ENCODE measurements at regions not wholly inside any gene's neighbourhood (a gene's known extent, or its start where the extent isn't known, plus 50 kb on each side); places are given as distances from the start of the nearest gene placed in this dataset.

DNA sequence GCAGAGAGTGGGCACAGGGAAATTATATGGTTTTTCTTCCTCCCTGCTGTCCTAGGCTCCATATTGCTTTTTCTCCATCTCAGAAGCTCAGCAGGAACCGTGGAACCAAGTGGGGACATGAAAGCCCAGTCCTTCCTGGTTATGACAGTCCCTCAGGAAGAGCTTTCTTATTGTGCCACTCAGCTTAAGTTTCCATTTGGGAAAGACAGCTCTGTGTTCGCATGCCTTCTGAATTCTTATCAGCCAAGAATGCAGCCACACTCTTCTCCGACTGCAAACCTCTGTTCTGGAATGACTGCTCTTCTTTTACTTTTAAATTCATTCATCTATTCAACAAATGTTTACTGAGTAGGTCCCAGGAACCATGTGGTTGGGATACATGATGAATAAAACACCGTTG, 58.0 kb upstream of the PPARGC1A start:
- TF ChIP-seq, protein P1, sequence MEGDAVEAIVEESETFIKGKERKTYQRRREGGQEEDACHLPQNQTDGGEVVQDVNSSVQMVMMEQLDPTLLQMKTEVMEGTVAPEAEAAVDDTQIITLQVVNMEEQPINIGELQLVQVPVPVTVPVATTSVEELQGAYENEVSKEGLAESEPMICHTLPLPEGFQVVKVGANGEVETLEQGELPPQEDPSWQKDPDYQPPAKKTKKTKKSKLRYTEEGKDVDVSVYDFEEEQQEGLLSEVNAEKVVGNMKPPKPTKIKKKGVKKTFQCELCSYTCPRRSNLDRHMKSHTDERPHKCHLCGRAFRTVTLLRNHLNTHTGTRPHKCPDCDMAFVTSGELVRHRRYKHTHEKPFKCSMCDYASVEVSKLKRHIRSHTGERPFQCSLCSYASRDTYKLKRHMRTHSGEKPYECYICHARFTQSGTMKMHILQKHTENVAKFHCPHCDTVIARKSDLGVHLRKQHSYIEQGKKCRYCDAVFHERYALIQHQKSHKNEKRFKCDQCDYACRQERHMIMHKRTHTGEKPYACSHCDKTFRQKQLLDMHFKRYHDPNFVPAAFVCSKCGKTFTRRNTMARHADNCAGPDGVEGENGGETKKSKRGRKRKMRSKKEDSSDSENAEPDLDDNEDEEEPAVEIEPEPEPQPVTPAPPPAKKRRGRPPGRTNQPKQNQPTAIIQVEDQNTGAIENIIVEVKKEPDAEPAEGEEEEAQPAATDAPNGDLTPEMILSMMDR (IDR thresholded peaks at IDR 0.05 in 4 of 5, conservative IDR thresholded peaks at IDR 0.05 in 1 of 5): no peak
- no peak for TF ChIP-seq POLR2A (IDR thresholded peaks at IDR 0.05)
